Glutamatergic neuron (in vitro differentiated cells): ENCODE measurements at regions not wholly inside any gene's neighbourhood (a gene's known extent, or its start where the extent isn't known, plus 50 kb on each side); places are given as distances from the start of the nearest gene placed in this dataset.

Source experiments
- DNase-seq: peaks from one replicate; pipeline ENCODE4 v3.0.0; 2022
- H3K27ac Mint-ChIP-seq: one replicate; pipeline ENCODE4 v1.8.0; 2020; ENCODE audit warnings: mild to moderate bottlenecking, mixed read lengths, inconsistent platforms; ENCODE audit not compliant: unreplicated experiment
- H3K27me3 Mint-ChIP-seq: one replicate; pipeline ENCODE4 v1.8.0; 2020; ENCODE audit warnings: mild to moderate bottlenecking, moderate library complexity, mixed read lengths, inconsistent platforms; ENCODE audit not compliant: unreplicated experiment
- H3K36me3 Mint-ChIP-seq: one replicate; pipeline ENCODE4 v1.8.0; 2020; ENCODE audit warnings: mild to moderate bottlenecking, mixed read lengths, inconsistent platforms; ENCODE audit not compliant: unreplicated experiment
- H3K4me1 Mint-ChIP-seq: one replicate; pipeline ENCODE4 v1.8.0; 2020; ENCODE audit warnings: mild to moderate bottlenecking, low read depth, mixed read lengths, inconsistent platforms; ENCODE audit not compliant: unreplicated experiment
- H3K4me3 Mint-ChIP-seq: one replicate; pipeline ENCODE4 v1.8.0; 2020; ENCODE audit warnings: mild to moderate bottlenecking, mixed read lengths, inconsistent platforms; ENCODE audit not compliant: unreplicated experiment
- H3K9me3 Mint-ChIP-seq: one replicate; pipeline ENCODE4 v1.8.0; 2020; ENCODE audit warnings: mild to moderate bottlenecking, moderate library complexity, mixed read lengths, inconsistent platforms; ENCODE audit not compliant: unreplicated experiment
- CTCF ChIP-seq: fragments of 200-600 bp; sonication (generic); IDR thresholded peaks from one replicate; pipeline ENCODE4 v1.5.0; 2021; ENCODE audit not compliant: partially characterized antibody, unreplicated experiment

DNA sequence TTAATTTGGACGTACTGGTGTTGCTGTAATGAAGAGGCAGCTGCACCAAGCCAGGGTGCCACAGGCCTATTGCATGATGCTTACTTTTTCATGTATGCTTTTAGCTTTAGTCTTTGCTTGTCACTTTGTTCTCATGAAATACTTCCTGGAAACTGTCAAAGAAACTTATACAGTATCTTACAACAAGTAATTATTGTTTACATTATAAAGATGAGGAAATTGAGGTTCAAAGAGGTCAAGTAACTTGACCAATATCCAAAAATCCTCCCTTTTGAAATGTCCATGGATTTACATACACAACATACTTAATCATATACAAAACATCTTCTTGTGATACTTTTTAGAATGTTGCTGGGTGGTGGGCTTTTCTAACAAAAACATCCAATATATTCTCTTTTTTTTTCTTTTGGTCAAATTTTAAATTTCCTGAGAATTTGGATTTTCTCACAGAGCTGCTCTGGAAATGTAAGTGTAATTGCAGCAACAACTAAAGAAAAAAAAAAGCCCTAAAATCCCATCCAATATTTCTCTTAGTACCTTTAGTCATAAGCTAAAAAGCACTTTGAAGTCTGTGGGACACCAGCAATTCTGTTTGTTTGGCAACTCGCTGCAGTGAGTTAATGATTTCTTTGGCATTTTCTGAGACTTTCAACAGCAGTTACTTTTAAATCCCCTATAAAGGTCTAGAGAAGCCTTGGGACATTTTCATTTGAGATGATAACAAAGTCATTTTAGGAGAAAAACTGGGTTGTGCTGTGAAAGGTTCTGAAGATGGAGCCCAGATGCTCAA, 500.6 kb upstream of the IGFBP3 start:
- Mint-ChIP-seq H3K36me3 (no peaks in the 10 kb centered on the region), H3K4me3 (no peak overlapping the region), H3K27me3 (no peaks in the 10 kb centered on the region), H3K4me1 (no peaks in the 10 kb centered on the region), H3K9me3 (peaks cover 2% of the 10 kb centered on the region), H3K27ac (no peak overlapping the region)
- no peak for TF ChIP-seq CTCF
- no peak for DNase-seq

GRCh38 chr7:46414946-46415345, 493.9 kb upstream of the IGFBP3 start:
- no peaks in the 10 kb centered on the region for H3K27me3 Mint-ChIP-seq
- no peak overlapping the region for H3K4me3 Mint-ChIP-seq
- no peak for DNase-seq
- no peak for TF ChIP-seq CTCF
- H3K9me3 Mint-ChIP-seq, result no peaks in the 10 kb centered on the region
- H3K36me3 Mint-ChIP-seq, result no peaks in the 10 kb centered on the region
- H3K27ac Mint-ChIP-seq, result no peak overlapping the region
- no peaks in the 10 kb centered on the region for H3K4me1 Mint-ChIP-seq

DNA sequence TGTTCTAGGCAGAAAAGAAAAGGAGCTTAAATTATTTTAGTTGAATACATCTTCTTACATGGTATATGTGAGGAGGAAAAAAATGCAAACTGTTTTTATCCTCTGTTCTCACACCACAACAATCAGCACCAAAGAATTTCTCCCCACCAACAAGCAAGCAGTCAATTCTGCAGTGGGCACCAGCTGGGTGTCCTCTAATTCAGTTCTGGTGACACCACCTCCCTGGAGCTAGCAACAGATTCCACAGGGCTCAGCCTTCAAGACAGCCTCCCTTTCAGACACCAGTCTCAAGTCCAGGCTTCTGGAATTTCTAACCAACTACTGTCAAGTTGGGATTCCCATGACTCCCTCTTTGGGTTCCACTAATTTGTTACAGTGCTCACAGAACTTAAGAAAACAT, 490.2 kb upstream of the IGFBP3 start:
- H3K27me3 Mint-ChIP-seq, result no peaks in the 10 kb centered on the region
- H3K27ac Mint-ChIP-seq, result no peak overlapping the region
- no peak for DNase-seq
- H3K9me3 Mint-ChIP-seq, result no peaks in the 10 kb centered on the region
- TF ChIP-seq CTCF, result no peak
- H3K4me1 Mint-ChIP-seq, result peaks cover 2% of the 10 kb centered on the region
- H3K36me3 Mint-ChIP-seq, result no peaks in the 10 kb centered on the region
- H3K4me3 Mint-ChIP-seq, result no peak overlapping the region

DNA sequence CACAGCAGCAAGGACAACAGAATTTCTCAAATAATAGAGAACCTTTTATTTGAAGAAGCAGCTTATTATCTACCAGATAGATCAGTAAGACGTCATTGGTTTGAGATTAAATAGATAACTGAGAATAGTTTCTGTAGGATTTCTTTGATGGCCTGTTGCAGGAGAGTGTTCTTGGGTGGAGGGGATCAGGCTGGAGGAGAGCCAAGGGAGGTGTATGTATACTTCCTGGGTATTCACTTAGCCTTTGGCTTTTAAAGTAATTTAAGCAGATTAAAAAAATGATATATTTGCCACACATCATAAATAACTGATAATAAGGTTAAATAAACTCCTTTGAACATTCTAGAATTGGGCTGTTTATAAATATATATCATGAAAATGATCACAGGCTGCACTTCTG, 486.1 kb upstream of the IGFBP3 start:
- Mint-ChIP-seq H3K27me3 (no peaks in the 10 kb centered on the region), H3K9me3 (no peaks in the 10 kb centered on the region), H3K4me3 (no peak overlapping the region), H3K36me3 (no peaks in the 10 kb centered on the region), H3K27ac (no peak overlapping the region), H3K4me1 (peaks cover 2% of the 10 kb centered on the region)
- no peak for TF ChIP-seq CTCF
- DNase-seq, result no peak

GRCh38 chr7:46397591-46397990, 476.5 kb upstream of the IGFBP3 start:
- TF ChIP-seq CTCF, result no peak
- H3K36me3 Mint-ChIP-seq, result peaks cover 9% of the 10 kb centered on the region
- no peaks in the 10 kb centered on the region for H3K27me3 Mint-ChIP-seq
- DNase-seq, result no peak
- no peaks in the 10 kb centered on the region for H3K4me1 Mint-ChIP-seq
- H3K4me3 Mint-ChIP-seq, result no peak overlapping the region
- H3K9me3 Mint-ChIP-seq, result no peaks in the 10 kb centered on the region
- no peak overlapping the region for H3K27ac Mint-ChIP-seq
